ENCODE measurements at regions not wholly inside any gene's neighbourhood (a gene's known extent, or its start where the extent isn't known, plus 50 kb on each side); places are given as distances from the start of the nearest gene placed in this dataset.

DNA sequence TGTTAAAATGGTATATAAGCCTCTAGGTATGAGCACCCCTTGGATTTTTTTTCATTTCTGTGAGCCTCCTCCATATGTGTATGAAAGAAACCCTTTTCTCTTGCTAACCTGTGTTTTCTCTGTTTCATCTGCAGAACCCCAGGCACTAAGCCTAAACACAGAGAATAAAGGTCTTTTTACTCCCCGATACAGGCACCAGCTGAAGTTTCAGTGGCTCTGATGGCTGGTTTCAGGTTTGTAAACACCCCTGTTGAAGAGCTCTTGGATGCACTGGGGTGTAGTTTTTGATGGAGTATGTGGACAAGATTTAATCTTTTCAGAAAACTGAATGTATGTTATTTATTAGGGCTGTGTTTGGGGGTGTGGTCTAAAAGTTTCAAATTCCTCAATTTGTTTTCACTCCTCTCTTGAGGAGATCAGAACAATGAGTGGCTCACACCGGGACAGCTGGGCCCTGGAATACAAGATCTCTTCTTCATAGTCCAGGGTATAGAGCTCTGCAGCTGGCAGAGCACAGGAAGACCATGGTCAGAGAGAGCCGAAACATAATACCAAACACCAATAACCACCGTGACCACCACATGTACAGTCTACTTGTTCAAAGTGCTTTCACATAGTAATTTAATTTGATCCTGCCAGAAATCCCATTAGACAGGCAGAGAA is 50.2 kb upstream of the VTCN1 start:
- no peak for DNase-seq (ENCODE audit: low spot score)
